IMR-90 (cell line): ENCODE measurements at regions not wholly inside any gene's neighbourhood (a gene's known extent, or its start where the extent isn't known, plus 50 kb on each side); places are given as distances from the start of the nearest gene placed in this dataset.

Experiments used
- CEBPB ChIP-seq: IDR thresholded peaks from 2 replicates; pipeline ENCODE4 v1.6.1; 2012; ENCODE audit warnings: low read depth, low read length, improper control_type of control experiment
- MAZ ChIP-seq: IDR thresholded peaks from 2 replicates; pipeline ENCODE4 v1.6.1; 2012; ENCODE audit warnings: low read depth, mild to moderate bottlenecking, low read length, improper control_type of control experiment, moderate library complexity, borderline replicate concordance
- SMC3 ChIP-seq: fragments of 150-350 bp; IDR thresholded peaks from 2 replicates; pipeline ENCODE4 v1.6.1; 2016; ENCODE audit warnings: low read depth, mild to moderate bottlenecking, antibody characterized with exemption, low read length, moderate library complexity

GRCh38 chr12:60123557-60123956 is 527.7 kb downstream of the SLC16A7 start:
- TF ChIP-seq MAZ (no peak), CEBPB (no peak), SMC3 (no peak)
